ENCODE measurements at regions not wholly inside any gene's neighbourhood (a gene's known extent, or its start where the extent isn't known, plus 50 kb on each side); places are given as distances from the start of the nearest gene placed in this dataset.
"Not testable (repeated sequence)": the region's sequence is repeated elsewhere in the genome, so short reads cannot be mapped to it uniquely, and the experiment has no call there.

GRCh38 chr3:40645883-40646282 is 121.1 kb downstream of the ZNF621 start:
- no peak for DNase-seq

- no peak for DNase-seq
These were observed 124.6 kb downstream of the ZNF621 start for GRCh38 chr3:40649346-40649745.

- DNase-seq: no peak
These were observed 127.3 kb downstream of the ZNF621 start for GRCh38 chr3:40652072-40652471.

GRCh38 chr3:40653001-40653400 is 128.2 kb downstream of the ZNF621 start:
- DNase-seq: no peak

GRCh38 chr3:40653878-40654277 is 129.1 kb downstream of the ZNF621 start:
- no peak for DNase-seq

- no peak for DNase-seq
These were observed 130.8 kb downstream of the ZNF621 start for GRCh38 chr3:40655551-40655950.

GRCh38 chr3:40657623-40658022 is 132.9 kb downstream of the ZNF621 start:
- no peak for DNase-seq

GRCh38 chr3:40658305-40658704 is 133.5 kb downstream of the ZNF621 start:
- DNase-seq: no peak

GRCh38 chr3:40660554-40660953 is 135.8 kb downstream of the ZNF621 start:
- peak; percentile 39 to 47 (median 44) for DNase-seq

- peak; percentile 22 to 36 (median 26) for DNase-seq
These were observed 136.5 kb downstream of the ZNF621 start for GRCh38 chr3:40661284-40661683.

GRCh38 chr3:40663280-40663679 is 138.5 kb downstream of the ZNF621 start:
- no peak for DNase-seq

- no peak for DNase-seq
These were observed 144.4 kb downstream of the ZNF621 start for GRCh38 chr3:40669176-40669575.

GRCh38 chr3:40672861-40673260 is 148.1 kb downstream of the ZNF621 start:
- DNase-seq: no peak

GRCh38 chr3:40677321-40677720 is 152.6 kb downstream of the ZNF621 start:
- DNase-seq: no peak

- no peak for DNase-seq
These were observed 153.0 kb downstream of the ZNF621 start for GRCh38 chr3:40677749-40678148.

- peak; percentile 10 to 27 (median 15) for DNase-seq
These were observed 154.5 kb downstream of the ZNF621 start for GRCh38 chr3:40679290-40679689.

- DNase-seq: peak in 2 of 3 donors; percentile 14 to 29
These were observed 156.2 kb downstream of the ZNF621 start for GRCh38 chr3:40680685-40681657.

- DNase-seq: peak; percentile 65 to 79 (median 72)
These were observed 156.9 kb downstream of the ZNF621 start for GRCh38 chr3:40681658-40682055.

- DNase-seq: no peak
These were observed 165.1 kb downstream of the ZNF621 start for GRCh38 chr3:40689837-40690236.

- peak; percentile 65 to 74 (median 72) for DNase-seq
These were observed 166.1 kb downstream of the ZNF621 start for GRCh38 chr3:40690749-40691451.

GRCh38 chr3:40691452-40691861 is 166.7 kb downstream of the ZNF621 start:
- peak in 2 of 3 donors; percentile 8 to 27 for DNase-seq

GRCh38 chr3:40695848-40696247 is 171.1 kb downstream of the ZNF621 start:
- no peak for DNase-seq

- not testable (repeated sequence) for DNase-seq
These were observed 173.9 kb downstream of the ZNF621 start for GRCh38 chr3:40698611-40699010.
